ENCODE measurements at regions not wholly inside any gene's neighbourhood (a gene's known extent, or its start where the extent isn't known, plus 50 kb on each side); places are given as distances from the start of the nearest gene placed in this dataset.

GRCh38 chr7:55279080-55279845, 85.9 kb upstream of the LANCL2 start:
- no peak for DNase-seq (ENCODE audit: low read depth in 1 of 2, low spot score in 1 of 2)
- in situ Hi-C loops (cut with HindIII; ENCODE audit: low pct_unique_long_range_greater_than_20kb, low sequenced_read_pairs) = no loop called here
- no peak for TF ChIP-seq JUND (IDR thresholded peaks at IDR 0.05; ENCODE audit: low read depth)

GRCh38 chr7:55280031-55280454, 85.1 kb upstream of the LANCL2 start:
- DNase-seq (ENCODE audit: low read depth in 1 of 2, low spot score in 1 of 2) = peak; percentile 72 to 86
- no peak for TF ChIP-seq JUND (IDR thresholded peaks at IDR 0.05; ENCODE audit: low read depth)
- in situ Hi-C loops (cut with HindIII; ENCODE audit: low pct_unique_long_range_greater_than_20kb, low sequenced_read_pairs) = no loop called here

- no peak for DNase-seq (ENCODE audit: low read depth in 1 of 2, low spot score in 1 of 2)
- no peak for TF ChIP-seq JUND (IDR thresholded peaks at IDR 0.05; ENCODE audit: low read depth)
- in situ Hi-C loops (cut with HindIII; ENCODE audit: low pct_unique_long_range_greater_than_20kb, low sequenced_read_pairs) = no loop called here
Measured at GRCh38 chr7:55285665-55286064, 79.5 kb upstream of the LANCL2 start.

GRCh38 chr7:55286666-55287065, 78.5 kb upstream of the LANCL2 start:
- in situ Hi-C loops (cut with HindIII; ENCODE audit: low pct_unique_long_range_greater_than_20kb, low sequenced_read_pairs) = no loop called here
- TF ChIP-seq JUND (IDR thresholded peaks at IDR 0.05; ENCODE audit: low read depth) = no peak
- no peak for DNase-seq (ENCODE audit: low read depth in 1 of 2, low spot score in 1 of 2)

- TF ChIP-seq JUND (IDR thresholded peaks at IDR 0.05; ENCODE audit: low read depth) = no peak
- DNase-seq (ENCODE audit: low read depth in 1 of 2, low spot score in 1 of 2) = peak in 1 of 2 experiments; percentile 26
- in situ Hi-C loops (cut with HindIII; ENCODE audit: low pct_unique_long_range_greater_than_20kb, low sequenced_read_pairs) = no loop called here
Measured at GRCh38 chr7:55288070-55288824, 76.9 kb upstream of the LANCL2 start.

GRCh38 chr7:55296070-55296469, 69.1 kb upstream of the LANCL2 start:
- in situ Hi-C loops (cut with HindIII; ENCODE audit: low pct_unique_long_range_greater_than_20kb, low sequenced_read_pairs) = no loop called here

GRCh38 chr7:55299273-55299967, 65.7 kb upstream of the LANCL2 start:
- in situ Hi-C loops (cut with HindIII; ENCODE audit: low pct_unique_long_range_greater_than_20kb, low sequenced_read_pairs) = no loop called here
- no peak for DNase-seq (ENCODE audit: low read depth in 1 of 2, low spot score in 1 of 2)
- no peak for TF ChIP-seq JUND (IDR thresholded peaks at IDR 0.05; ENCODE audit: low read depth)

More at GRCh38 chr7:55296070-55296469, 69.1 kb upstream of the LANCL2 start:
- no peak for DNase-seq (ENCODE audit: low read depth in 1 of 2, low spot score in 1 of 2)
- TF ChIP-seq JUND (IDR thresholded peaks at IDR 0.05; ENCODE audit: low read depth) = no peak

- in situ Hi-C loops (cut with HindIII; ENCODE audit: low pct_unique_long_range_greater_than_20kb, low sequenced_read_pairs) = no loop called here
- no peak for DNase-seq (ENCODE audit: low read depth in 1 of 2, low spot score in 1 of 2)
Measured at GRCh38 chr7:55303220-55303619, 61.9 kb upstream of the LANCL2 start.

GRCh38 chr7:55304018-55304762, 60.9 kb upstream of the LANCL2 start:
- DNase-seq (ENCODE audit: low read depth in 1 of 2, low spot score in 1 of 2) = no peak
- in situ Hi-C loops (cut with HindIII; ENCODE audit: low pct_unique_long_range_greater_than_20kb, low sequenced_read_pairs) = no loop called here
- no peak for TF ChIP-seq JUND (IDR thresholded peaks at IDR 0.05; ENCODE audit: low read depth)

More at GRCh38 chr7:55303220-55303619, 61.9 kb upstream of the LANCL2 start:
- TF ChIP-seq JUND (IDR thresholded peaks at IDR 0.05; ENCODE audit: low read depth) = no peak

- DNase-seq (ENCODE audit: low read depth in 1 of 2, low spot score in 1 of 2) = no peak
- no peak for TF ChIP-seq JUND (IDR thresholded peaks at IDR 0.05; ENCODE audit: low read depth)
- in situ Hi-C loops (cut with HindIII; ENCODE audit: low pct_unique_long_range_greater_than_20kb, low sequenced_read_pairs) = no loop called here
Measured at GRCh38 chr7:55305135-55305534, 60.0 kb upstream of the LANCL2 start.

- no peak for TF ChIP-seq JUND (IDR thresholded peaks at IDR 0.05; ENCODE audit: low read depth)
- in situ Hi-C loops (cut with HindIII; ENCODE audit: low pct_unique_long_range_greater_than_20kb, low sequenced_read_pairs) = no loop called here
- no peak for DNase-seq (ENCODE audit: low read depth in 1 of 2, low spot score in 1 of 2)
Measured at GRCh38 chr7:55306331-55306730, 58.8 kb upstream of the LANCL2 start.
